OCI-LY7 (cell line): ENCODE measurements at regions not wholly inside any gene's neighbourhood (a gene's known extent, or its start where the extent isn't known, plus 50 kb on each side); places are given as distances from the start of the nearest gene placed in this dataset.

Source experiments
- EZH2phosphoT487 ChIP-seq: fragments of 200-600 bp; sonication (generic); IDR thresholded peaks from 2 replicates; pipeline ENCODE4 v1.6.1; 2018; ENCODE audit warnings: low read depth, borderline replicate concordance, mild to moderate bottlenecking, mixed run types, antibody characterized with exemption, low read length, moderate library complexity, mixed read lengths
- TF ChIP-seq, protein P1 (sequence below): fragments of 200-600 bp; sonication (generic); conservative IDR thresholded peaks from 2 replicates; pipeline ENCODE4 v1.5.1; 2014; ENCODE audit warnings: mild to moderate bottlenecking, antibody characterized with exemption, low read length, moderate library complexity, mixed read lengths

DNA sequence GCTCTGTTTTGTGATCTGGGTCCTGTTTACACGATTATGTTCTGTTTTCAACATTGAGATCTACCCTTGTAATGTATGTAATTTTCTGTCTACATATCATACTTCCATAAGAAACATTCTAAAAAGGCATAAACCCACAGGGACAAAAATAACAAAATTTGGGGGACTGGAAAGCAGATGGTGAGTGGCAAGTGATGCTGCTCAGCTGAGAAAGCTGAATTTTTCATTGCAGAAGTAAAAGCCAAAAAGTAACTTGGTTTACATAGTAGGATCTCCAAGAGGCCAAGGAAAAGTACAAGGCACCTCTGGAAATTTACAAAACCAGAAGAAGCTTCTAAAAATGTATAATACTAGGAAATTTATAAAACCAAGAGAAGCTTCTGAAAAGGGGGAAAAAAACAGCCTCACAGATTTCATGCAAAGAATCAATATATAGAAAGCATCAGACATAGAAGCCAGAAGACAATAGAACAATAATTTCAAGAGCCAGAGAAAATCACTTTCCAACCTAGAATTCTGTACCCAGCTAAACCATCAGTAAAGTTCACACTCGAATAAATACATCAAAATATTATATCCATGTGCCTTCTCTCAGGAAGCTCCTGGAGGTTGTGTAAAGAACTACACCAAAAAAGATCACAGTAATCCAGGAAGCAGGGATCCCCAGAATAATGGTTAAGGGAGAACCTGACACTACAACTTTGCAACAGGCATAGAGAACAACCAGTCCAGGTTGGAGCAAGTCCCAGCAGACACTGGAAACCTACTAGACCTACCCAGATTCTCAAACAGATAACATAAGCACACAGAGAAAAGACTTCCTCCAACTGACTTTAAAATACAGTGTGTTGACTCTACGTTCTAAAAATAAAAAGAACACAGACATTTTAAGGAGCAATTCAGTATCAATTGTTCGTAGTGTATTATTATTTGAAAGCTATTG, 401.7 kb upstream of the HS6ST1 start:
- TF ChIP-seq, protein P1, sequence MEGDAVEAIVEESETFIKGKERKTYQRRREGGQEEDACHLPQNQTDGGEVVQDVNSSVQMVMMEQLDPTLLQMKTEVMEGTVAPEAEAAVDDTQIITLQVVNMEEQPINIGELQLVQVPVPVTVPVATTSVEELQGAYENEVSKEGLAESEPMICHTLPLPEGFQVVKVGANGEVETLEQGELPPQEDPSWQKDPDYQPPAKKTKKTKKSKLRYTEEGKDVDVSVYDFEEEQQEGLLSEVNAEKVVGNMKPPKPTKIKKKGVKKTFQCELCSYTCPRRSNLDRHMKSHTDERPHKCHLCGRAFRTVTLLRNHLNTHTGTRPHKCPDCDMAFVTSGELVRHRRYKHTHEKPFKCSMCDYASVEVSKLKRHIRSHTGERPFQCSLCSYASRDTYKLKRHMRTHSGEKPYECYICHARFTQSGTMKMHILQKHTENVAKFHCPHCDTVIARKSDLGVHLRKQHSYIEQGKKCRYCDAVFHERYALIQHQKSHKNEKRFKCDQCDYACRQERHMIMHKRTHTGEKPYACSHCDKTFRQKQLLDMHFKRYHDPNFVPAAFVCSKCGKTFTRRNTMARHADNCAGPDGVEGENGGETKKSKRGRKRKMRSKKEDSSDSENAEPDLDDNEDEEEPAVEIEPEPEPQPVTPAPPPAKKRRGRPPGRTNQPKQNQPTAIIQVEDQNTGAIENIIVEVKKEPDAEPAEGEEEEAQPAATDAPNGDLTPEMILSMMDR: no peak
- no peak for TF ChIP-seq EZH2phosphoT487
